ENCODE measurements at regions not wholly inside any gene's neighbourhood (a gene's known extent, or its start where the extent isn't known, plus 50 kb on each side); places are given as distances from the start of the nearest gene placed in this dataset.
A peak's percentile ranks its signal among the peaks of the same experiment; 100 is the strongest.

DNA sequence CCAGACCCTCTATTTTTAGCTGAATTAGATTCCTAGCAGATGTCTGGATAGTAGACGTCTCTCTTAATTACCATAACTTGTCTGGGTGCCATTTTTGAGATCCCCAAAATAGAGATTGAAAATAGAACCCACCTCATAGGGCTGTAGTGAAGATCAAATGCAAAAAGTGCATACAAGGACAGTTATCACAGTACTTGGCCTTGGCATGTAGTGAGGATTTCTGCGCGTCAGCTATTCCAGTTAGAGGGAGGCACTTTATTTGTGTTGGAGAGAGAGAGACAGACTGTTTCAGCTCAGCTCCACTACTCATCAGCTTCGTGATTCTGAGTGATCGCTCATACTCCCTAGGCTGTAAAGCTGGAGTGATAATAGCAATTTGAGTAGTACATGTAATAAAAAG is 59.6 kb upstream of the CDH13 start:
- no peaks in the 10 kb centered on the region for H3K4me1 Mint-ChIP-seq
- DNase-seq (no peak), ATAC-seq (ENCODE audit: low read depth in 2 of 2) (no peak)
- no peaks in the 10 kb centered on the region for H3K36me3 Mint-ChIP-seq
- no peak overlapping the region for H3K4me3 Mint-ChIP-seq
- peaks cover 0 to 26% (median 10%) of the 10 kb centered on the region in 7 donors for H3K9me3 Mint-ChIP-seq
- H3K27ac Mint-ChIP-seq: no peak overlapping the region
- peaks cover 0 to 3% (median 0%) of the 10 kb centered on the region in 3 donors for H3K27me3 Mint-ChIP-seq

GRCh38 chr16:82563401-82563800 is 63.4 kb upstream of the CDH13 start:
- ATAC-seq (ENCODE audit: low read depth in 2 of 2) (no peak), DNase-seq (no peak)
- Mint-ChIP-seq H3K4me1 (no peaks in the 10 kb centered on the region), H3K36me3 (no peaks in the 10 kb centered on the region), H3K27me3 (peaks cover 0 to 10% (median 0%) of the 10 kb centered on the region in 3 donors), H3K9me3 (peaks cover 0 to 17% (median 10%) of the 10 kb centered on the region in 7 donors), H3K4me3 (no peak overlapping the region), H3K27ac (no peak overlapping the region)

DNA sequence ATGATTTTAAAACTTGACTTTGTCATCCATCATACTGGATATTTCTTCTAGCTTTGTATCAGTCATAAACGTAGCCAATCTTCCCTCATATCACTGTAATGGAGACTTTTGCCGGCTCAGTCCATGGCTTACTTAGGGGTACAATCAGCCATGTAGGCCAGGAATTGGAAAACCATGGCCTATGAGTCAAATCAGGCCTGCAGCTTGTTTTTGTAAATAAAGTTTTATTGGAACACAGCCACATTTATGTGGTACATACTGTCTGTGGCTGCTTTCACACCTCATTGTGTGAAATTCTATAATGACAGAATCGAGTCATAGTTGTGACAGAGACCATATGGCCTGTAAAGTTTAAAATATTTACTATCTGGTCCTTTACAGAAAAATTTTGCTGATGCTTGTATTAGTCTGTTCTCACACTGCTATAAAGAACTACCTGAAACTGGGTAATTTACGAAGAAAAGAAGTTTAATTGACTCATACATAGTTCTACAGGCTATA is 64.5 kb upstream of the CDH13 start:
- Mint-ChIP-seq H3K36me3 (no peaks in the 10 kb centered on the region), H3K4me1 (no peaks in the 10 kb centered on the region), H3K27me3 (peaks cover 0 to 13% (median 0%) of the 10 kb centered on the region in 3 donors), H3K4me3 (no peak overlapping the region), H3K9me3 (peaks cover 2 to 17% (median 12%) of the 10 kb centered on the region in 7 donors), H3K27ac (no peak overlapping the region)
- no peak for ATAC-seq (ENCODE audit: low read depth in 2 of 2)
- no peak for DNase-seq

- DNase-seq: no peak
- ATAC-seq (ENCODE audit: low read depth in 2 of 2): no peak
- Mint-ChIP-seq H3K4me3 (no peak overlapping the region), H3K9me3 (peaks cover 5 to 28% (median 16%) of the 10 kb centered on the region in 7 donors), H3K27ac (no peak overlapping the region), H3K4me1 (no peaks in the 10 kb centered on the region), H3K36me3 (peaks cover 0 to 10% of the 10 kb centered on the region in 2 donors), H3K27me3 (peaks cover 0 to 10% (median 0%) of the 10 kb centered on the region in 3 donors)
Measured at GRCh38 chr16:82560805-82561325, 65.9 kb upstream of the CDH13 start.

- DNase-seq (no peak), ATAC-seq (ENCODE audit: low read depth in 2 of 2) (no peak)
- H3K27ac Mint-ChIP-seq: no peak overlapping the region
- no peaks in the 10 kb centered on the region for H3K36me3 Mint-ChIP-seq
- H3K4me3 Mint-ChIP-seq: no peak overlapping the region
- peaks cover 4 to 14% (median 4%) of the 10 kb centered on the region in 3 donors for H3K27me3 Mint-ChIP-seq
- no peaks in the 10 kb centered on the region for H3K4me1 Mint-ChIP-seq
- H3K9me3 Mint-ChIP-seq: peaks cover 0 to 9% (median 0%) of the 10 kb centered on the region in 7 donors
Measured at GRCh38 chr16:82544378-82545160, 82.2 kb upstream of the CDH13 start.

DNA sequence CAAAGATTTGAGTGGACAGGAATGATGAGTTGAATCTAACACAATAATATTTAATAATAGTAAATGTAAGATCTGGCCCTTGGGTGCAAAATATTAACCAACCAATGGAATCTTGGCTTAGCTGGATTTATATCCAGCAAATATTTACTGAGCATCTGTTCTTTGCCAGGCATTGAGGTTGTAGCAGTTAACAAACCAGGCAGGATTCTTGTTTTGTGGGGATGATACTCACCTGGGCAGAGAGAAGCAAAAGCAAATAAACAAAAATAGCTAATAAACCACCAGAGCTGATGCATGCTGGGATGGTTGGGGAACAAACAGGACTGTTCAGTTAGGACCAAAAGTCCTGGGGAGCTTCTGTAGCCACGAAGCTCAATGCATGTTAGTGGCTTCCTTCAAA is 84.1 kb upstream of the CDH13 start:
- H3K27ac Mint-ChIP-seq: no peak overlapping the region
- H3K4me1 Mint-ChIP-seq: no peaks in the 10 kb centered on the region
- ATAC-seq (ENCODE audit: low read depth in 2 of 2) (no peak), DNase-seq (no peak)
- peaks cover 0 to 16% (median 4%) of the 10 kb centered on the region in 3 donors for H3K27me3 Mint-ChIP-seq
- H3K4me3 Mint-ChIP-seq: no peak overlapping the region
- peaks cover 0 to 19% (median 0%) of the 10 kb centered on the region in 7 donors for H3K9me3 Mint-ChIP-seq
- no peaks in the 10 kb centered on the region for H3K36me3 Mint-ChIP-seq

- Mint-ChIP-seq H3K9me3 (peaks cover 0 to 19% (median 0%) of the 10 kb centered on the region in 7 donors), H3K4me3 (no peak overlapping the region), H3K36me3 (no peaks in the 10 kb centered on the region), H3K4me1 (no peaks in the 10 kb centered on the region), H3K27ac (peak overlapping the region in 1 of 6 donors; percentile 65), H3K27me3 (peaks cover 0 to 16% (median 4%) of the 10 kb centered on the region in 3 donors)
- no peak for DNase-seq
- no peak for ATAC-seq (ENCODE audit: low read depth in 2 of 2)
Measured at GRCh38 chr16:82541103-82541502, 85.7 kb upstream of the CDH13 start.

- Mint-ChIP-seq H3K4me1 (no peaks in the 10 kb centered on the region), H3K36me3 (no peaks in the 10 kb centered on the region), H3K4me3 (no peak overlapping the region), H3K27me3 (peaks cover 0 to 8% (median 0%) of the 10 kb centered on the region in 3 donors), H3K9me3 (peaks cover 0 to 11% (median 3%) of the 10 kb centered on the region in 7 donors), H3K27ac (no peak overlapping the region)
- ATAC-seq (ENCODE audit: low read depth in 2 of 2) (no peak), DNase-seq (no peak)
Measured at GRCh38 chr16:82535764-82536163, 91.0 kb upstream of the CDH13 start.

DNA sequence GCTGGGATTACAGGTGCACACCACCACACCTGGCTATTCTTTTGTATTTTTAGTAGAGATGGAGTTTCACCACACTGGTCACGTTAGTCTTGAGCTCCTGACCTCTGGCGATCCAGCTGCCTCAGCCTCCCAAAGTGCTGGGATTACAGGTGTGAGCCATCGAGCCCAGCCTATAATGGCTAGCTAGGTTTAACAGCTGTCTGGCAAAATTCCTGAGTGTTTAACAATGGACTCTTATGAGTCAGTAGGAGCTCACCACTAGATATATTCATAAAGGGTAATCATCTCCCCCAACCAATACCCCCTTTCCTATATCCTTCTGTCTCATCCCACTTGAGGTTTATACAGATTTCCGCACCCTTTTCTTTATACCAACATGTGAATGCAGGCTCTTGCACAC is 91.5 kb upstream of the CDH13 start:
- H3K9me3 Mint-ChIP-seq: peaks cover 1 to 11% (median 4%) of the 10 kb centered on the region in 7 donors
- H3K27me3 Mint-ChIP-seq: peaks cover 0 to 8% (median 0%) of the 10 kb centered on the region in 3 donors
- no peaks in the 10 kb centered on the region for H3K36me3 Mint-ChIP-seq
- no peaks in the 10 kb centered on the region for H3K4me1 Mint-ChIP-seq
- no peak overlapping the region for H3K27ac Mint-ChIP-seq
- no peak overlapping the region for H3K4me3 Mint-ChIP-seq
- DNase-seq (no peak), ATAC-seq (ENCODE audit: low read depth in 2 of 2) (no peak)

DNA sequence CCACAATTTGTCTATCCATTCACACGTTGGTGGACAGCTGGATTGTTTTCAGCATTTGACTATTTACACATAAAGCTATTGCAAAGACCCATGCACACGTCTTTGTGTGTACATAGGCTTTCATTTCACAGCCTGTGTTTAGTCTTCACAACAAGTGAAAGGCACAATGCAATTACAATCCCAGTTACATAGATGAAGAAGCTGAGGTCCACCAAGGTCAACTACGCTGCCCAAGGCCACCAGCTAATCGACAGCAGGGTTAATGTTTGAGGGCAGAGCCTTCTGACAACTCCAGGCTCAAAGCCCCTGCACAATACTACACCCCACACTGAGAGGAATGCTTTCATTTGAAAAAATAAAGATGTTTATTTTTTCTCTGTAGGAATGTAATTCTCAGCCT is 93.6 kb upstream of the CDH13 start:
- Mint-ChIP-seq H3K4me1 (no peaks in the 10 kb centered on the region), H3K4me3 (no peak overlapping the region), H3K9me3 (peaks cover under 1 to 14% (median 8%) of the 10 kb centered on the region in 7 donors), H3K27ac (no peak overlapping the region), H3K27me3 (peaks cover 0 to under 1% (median 0%) of the 10 kb centered on the region in 3 donors), H3K36me3 (no peaks in the 10 kb centered on the region)
- no peak for DNase-seq
- ATAC-seq (ENCODE audit: low read depth in 2 of 2): no peak

DNA sequence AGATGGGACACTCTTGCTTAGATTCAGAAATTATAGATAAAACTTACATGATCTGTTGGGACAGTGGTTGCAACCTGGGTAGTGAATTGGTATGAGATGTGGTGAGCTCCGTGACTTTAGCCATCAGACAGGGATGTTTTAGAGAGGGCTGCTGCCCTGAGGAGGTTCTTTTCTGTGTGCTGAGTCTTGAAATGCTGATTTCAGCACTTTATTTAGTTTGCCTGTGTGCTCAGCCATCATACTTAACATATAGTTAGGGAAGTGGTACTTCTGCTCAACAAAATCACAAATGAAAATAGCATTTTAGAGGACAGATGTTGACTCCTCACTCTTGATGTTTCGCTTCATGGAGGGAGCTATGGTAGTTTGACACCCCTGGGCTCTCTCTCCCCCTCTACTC is 95.9 kb upstream of the CDH13 start:
- Mint-ChIP-seq H3K27ac (no peak overlapping the region), H3K27me3 (no peaks in the 10 kb centered on the region), H3K4me3 (no peak overlapping the region), H3K36me3 (no peaks in the 10 kb centered on the region), H3K4me1 (no peaks in the 10 kb centered on the region), H3K9me3 (peaks cover 4 to 16% (median 10%) of the 10 kb centered on the region in 7 donors)
- DNase-seq (no peak), ATAC-seq (ENCODE audit: low read depth in 2 of 2) (no peak)

GRCh38 chr16:82527101-82527500 is 99.7 kb upstream of the CDH13 start:
- no peak for DNase-seq
- H3K27me3 Mint-ChIP-seq: no peaks in the 10 kb centered on the region
- no peak overlapping the region for H3K27ac Mint-ChIP-seq
- no peak for ATAC-seq (ENCODE audit: low read depth in 2 of 2)
- H3K4me1 Mint-ChIP-seq: no peaks in the 10 kb centered on the region
- H3K9me3 Mint-ChIP-seq: peaks cover 9 to 34% (median 15%) of the 10 kb centered on the region in 7 donors
- H3K4me3 Mint-ChIP-seq: no peak overlapping the region
- H3K36me3 Mint-ChIP-seq: peaks cover 0 to 5% of the 10 kb centered on the region in 2 donors

- Mint-ChIP-seq H3K9me3 (peaks cover 8 to 34% (median 14%) of the 10 kb centered on the region in 7 donors), H3K27ac (no peak overlapping the region), H3K4me3 (no peak overlapping the region), H3K4me1 (no peaks in the 10 kb centered on the region), H3K27me3 (no peaks in the 10 kb centered on the region), H3K36me3 (peaks cover 0 to 5% of the 10 kb centered on the region in 2 donors)
- ATAC-seq (ENCODE audit: low read depth in 2 of 2) (no peak), DNase-seq (no peak)
Measured at GRCh38 chr16:82524976-82525375, 101.8 kb upstream of the CDH13 start.

DNA sequence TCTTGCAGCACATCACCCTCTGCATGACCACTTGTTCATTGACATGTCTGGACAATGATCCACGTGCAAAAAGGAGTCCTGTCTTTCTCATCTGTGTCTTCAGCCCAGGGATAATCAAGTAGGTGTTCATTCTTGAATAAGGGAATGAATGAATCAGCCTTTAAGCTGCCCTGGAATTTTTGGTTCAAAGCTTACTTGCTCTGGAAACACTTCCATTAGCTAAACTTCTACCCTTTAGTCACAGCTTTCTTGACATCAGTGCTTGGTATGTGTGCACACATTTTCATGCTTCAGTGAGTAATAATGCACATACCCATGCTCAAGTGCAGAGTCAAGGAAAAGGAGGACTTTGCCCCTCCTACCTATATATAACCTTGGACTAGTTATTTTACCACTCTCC is 103.0 kb upstream of the CDH13 start:
- DNase-seq (no peak), ATAC-seq (ENCODE audit: low read depth in 2 of 2) (no peak)
- peaks cover 0 to 5% of the 10 kb centered on the region in 2 donors for H3K36me3 Mint-ChIP-seq
- H3K27ac Mint-ChIP-seq: no peak overlapping the region
- no peaks in the 10 kb centered on the region for H3K27me3 Mint-ChIP-seq
- no peaks in the 10 kb centered on the region for H3K4me1 Mint-ChIP-seq
- H3K9me3 Mint-ChIP-seq: peaks cover 5 to 26% (median 14%) of the 10 kb centered on the region in 7 donors
- H3K4me3 Mint-ChIP-seq: no peak overlapping the region
